Lung (tissue), 11 donors: ENCODE measurements at regions not wholly inside any gene's neighbourhood (a gene's known extent, or its start where the extent isn't known, plus 50 kb on each side); places are given as distances from the start of the nearest gene placed in this dataset.

Experiments used
- ATAC-seq: fragments of 200-7000 bp; cut with Tn5 transposase; one replicate; pipeline ENCODE4 v1.9.1; 2020; ENCODE audit warnings: moderate number of reproducible peaks; ENCODE audit not compliant: insufficient read depth, low FRiP score
- DNase-seq, 3 donors: peaks; one replicate each; pipeline ENCODE4 v3.0.0-alpha.2; 2013 to 2017
- H3K27ac ChIP-seq, 2 donors: one replicate each; pipeline ENCODE4 v1.5.1; 2013; ENCODE audit warnings: mild to moderate bottlenecking in 2 of 2, moderate library complexity in 2 of 2, control low read depth in 1 of 2, inconsistent platforms in 1 of 2, low read depth in 1 of 2, low read length in 1 of 2
- H3K27me3 ChIP-seq, 3 donors: one replicate each; pipeline ENCODE4 v1.5.1; 2013; ENCODE audit warnings: low read length in 2 of 3; ENCODE audit not compliant: control insufficient read depth in 3 of 3, insufficient read depth in 3 of 3
- H3K36me3 ChIP-seq, 4 donors: one replicate each; pipeline ENCODE4 v1.5.1; 2013; ENCODE audit warnings: low read length in 4 of 4, mild to moderate bottlenecking in 1 of 4, moderate library complexity in 1 of 4; ENCODE audit not compliant: control insufficient read depth in 4 of 4, insufficient read depth in 4 of 4
- H3K4me1 ChIP-seq, 5 donors: one replicate each; pipeline ENCODE4 v1.5.1; 2013; ENCODE audit warnings: low read length in 5 of 5, mild to moderate bottlenecking in 2 of 5, moderate library complexity in 1 of 5; ENCODE audit not compliant: control insufficient read depth in 5 of 5, insufficient read depth in 5 of 5
- H3K4me3 ChIP-seq: one replicate; pipeline ENCODE4 v1.5.1; 2013; ENCODE audit warnings: mild to moderate bottlenecking, control low read depth, moderate library complexity
- H3K9ac ChIP-seq, 2 donors: one replicate each; pipeline ENCODE4 v1.5.1; 2013; ENCODE audit warnings: low read length in 2 of 2, control low read depth in 1 of 2; ENCODE audit not compliant: insufficient read depth in 1 of 2
- H3K9me3 ChIP-seq, 4 donors: one replicate each; pipeline ENCODE4 v1.5.1; 2013; ENCODE audit warnings: low read length in 3 of 4, mild to moderate bottlenecking in 1 of 4, moderate library complexity in 1 of 4; ENCODE audit not compliant: control insufficient read depth in 4 of 4, insufficient read depth in 3 of 4
- WGBS, 2 donors: extraction: QIAGEN DNeasy Blood & Tissue Kit; methylation state at CpG; one replicate each; pipeline ENCODE4 v1.1.7; 2013; 5-methylcytosine and 5-hydroxymethylcytosine counted together
- TF ChIP-seq, protein P1 (sequence below): IDR thresholded peaks from 2 replicates; pipeline ENCODE4 v1.5.1; 2012; ENCODE audit warnings: mild to moderate bottlenecking; ENCODE audit errors: control extremely low read depth, extremely low read depth
- donor health status: control.
- donor health status: control.
- donor health status: Bipolar disorder and iron deficiency.
- donor health status: healthy.
- donor health status: DM: yes; HTN: yes; CAD: no.

DNA sequence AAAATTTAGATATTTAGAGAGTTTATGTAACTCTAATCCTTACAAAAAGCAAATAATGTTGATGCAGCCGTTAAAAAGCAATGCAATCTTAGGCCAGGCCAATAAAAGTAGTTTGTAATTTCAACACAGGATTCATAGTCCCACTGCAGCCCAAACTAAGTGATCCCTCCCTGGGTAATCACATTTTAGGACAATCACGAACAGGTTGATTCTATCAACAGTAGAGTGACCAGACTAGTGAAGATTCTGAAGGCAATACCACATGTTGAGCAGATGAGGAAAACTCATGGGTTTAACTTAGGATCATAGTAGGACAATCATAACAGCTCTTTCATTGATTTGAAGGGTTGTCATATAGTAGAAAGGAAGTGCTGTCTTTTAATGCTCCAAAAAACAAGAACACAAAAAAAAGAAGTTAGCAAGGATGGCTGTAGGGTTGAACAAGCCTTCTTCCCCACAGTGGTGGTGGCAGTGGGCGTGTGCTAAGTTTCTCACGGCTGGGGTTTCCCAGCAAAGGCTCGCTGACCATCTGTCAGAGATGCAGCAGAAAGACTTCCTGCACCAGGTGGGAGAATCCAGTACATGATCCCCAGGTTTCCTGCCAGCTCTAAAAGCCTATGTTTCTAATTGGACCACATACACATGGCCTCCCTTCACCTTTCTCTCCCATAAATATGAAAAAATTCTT lies 212.2 kb downstream of the CHRM2 start:
- H3K27ac ChIP-seq: no peak overlapping the region
- WGBS, 2 donors: 60 to 70% methylated on average over 5 of the region's 5 CpGs
- TF ChIP-seq, protein P1, sequence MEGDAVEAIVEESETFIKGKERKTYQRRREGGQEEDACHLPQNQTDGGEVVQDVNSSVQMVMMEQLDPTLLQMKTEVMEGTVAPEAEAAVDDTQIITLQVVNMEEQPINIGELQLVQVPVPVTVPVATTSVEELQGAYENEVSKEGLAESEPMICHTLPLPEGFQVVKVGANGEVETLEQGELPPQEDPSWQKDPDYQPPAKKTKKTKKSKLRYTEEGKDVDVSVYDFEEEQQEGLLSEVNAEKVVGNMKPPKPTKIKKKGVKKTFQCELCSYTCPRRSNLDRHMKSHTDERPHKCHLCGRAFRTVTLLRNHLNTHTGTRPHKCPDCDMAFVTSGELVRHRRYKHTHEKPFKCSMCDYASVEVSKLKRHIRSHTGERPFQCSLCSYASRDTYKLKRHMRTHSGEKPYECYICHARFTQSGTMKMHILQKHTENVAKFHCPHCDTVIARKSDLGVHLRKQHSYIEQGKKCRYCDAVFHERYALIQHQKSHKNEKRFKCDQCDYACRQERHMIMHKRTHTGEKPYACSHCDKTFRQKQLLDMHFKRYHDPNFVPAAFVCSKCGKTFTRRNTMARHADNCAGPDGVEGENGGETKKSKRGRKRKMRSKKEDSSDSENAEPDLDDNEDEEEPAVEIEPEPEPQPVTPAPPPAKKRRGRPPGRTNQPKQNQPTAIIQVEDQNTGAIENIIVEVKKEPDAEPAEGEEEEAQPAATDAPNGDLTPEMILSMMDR: no peak
- DNase-seq: no peak
- peaks cover 0 to 4% (median 0%) of the 10 kb centered on the region in 5 donors for H3K4me1 ChIP-seq
- H3K4me3 ChIP-seq: no peak overlapping the region
- ATAC-seq: no peak
- no peaks in the 10 kb centered on the region for H3K27me3 ChIP-seq
- no peaks in the 10 kb centered on the region for H3K9me3 ChIP-seq
- no peaks in the 10 kb centered on the region for H3K36me3 ChIP-seq
- no peak overlapping the region for H3K9ac ChIP-seq

DNA sequence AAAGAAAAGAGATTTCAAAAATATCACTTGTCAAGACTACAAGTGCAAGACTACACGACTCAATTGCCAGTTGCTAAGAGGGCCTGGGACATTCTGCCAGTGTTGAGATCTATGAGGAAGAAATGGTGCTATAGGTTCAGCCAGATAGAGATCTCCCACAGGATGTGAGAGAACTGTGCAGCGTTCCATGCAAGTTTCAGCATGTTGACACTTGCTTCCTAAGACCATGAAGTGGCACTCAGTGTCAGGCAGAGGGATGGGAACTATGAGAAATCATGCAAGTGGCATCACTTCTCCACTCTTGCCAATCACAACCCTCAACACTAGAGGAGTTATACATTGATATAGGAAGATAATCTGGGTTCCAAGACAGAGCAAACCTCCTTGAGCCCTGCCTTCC lies 210.3 kb downstream of the CHRM2 start:
- Histone ChIP-seq H3K9ac (no peak overlapping the region), H3K9me3 (no peaks in the 10 kb centered on the region), H3K4me3 (no peak overlapping the region), H3K36me3 (no peaks in the 10 kb centered on the region), H3K27ac (no peak overlapping the region), H3K4me1 (no peaks in the 10 kb centered on the region), H3K27me3 (no peaks in the 10 kb centered on the region)
- 60 to 63% methylated on average over 2 of the region's 2 CpGs for WGBS, 2 donors
- TF ChIP-seq, protein P1: no peak
- DNase-seq (no peak), ATAC-seq (no peak)

DNA sequence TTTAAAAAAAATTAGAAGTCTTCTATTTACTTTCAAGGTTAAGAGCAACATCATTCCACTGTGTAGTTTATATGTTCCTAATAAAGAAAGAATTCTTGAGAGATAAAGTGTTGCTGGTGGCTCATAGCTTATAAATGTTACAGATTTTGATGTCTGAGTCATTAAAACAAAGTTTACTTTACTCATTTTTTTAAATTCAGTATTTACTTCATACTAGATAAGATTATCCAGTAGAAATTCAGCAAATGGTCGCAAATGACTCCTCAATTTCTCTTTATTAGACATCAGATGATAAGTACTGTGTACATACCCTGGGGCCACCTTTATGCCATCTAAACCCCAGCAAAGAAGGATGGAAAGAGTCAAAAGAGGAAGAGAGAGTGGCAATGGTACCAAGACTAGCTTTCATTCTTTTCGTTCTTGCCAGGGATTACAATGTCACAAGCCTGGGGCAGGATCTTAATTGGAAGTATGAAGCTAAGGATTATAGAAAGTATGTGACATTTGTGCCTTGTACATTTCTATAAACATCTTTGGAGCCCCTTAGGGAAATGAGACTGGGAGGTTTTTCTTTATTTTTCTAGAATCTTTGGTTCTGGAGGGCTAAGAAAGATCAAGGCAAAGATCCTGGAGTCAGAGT lies 206.1 kb downstream of the CHRM2 start:
- peaks cover 0 to 1% (median 0%) of the 10 kb centered on the region in 4 donors for H3K9me3 ChIP-seq
- WGBS, 2 donors: 76 to 89% methylated on average over 2 of the region's 2 CpGs
- DNase-seq: no peak
- no peak overlapping the region for H3K27ac ChIP-seq
- no peaks in the 10 kb centered on the region for H3K4me1 ChIP-seq
- H3K4me3 ChIP-seq: no peak overlapping the region
- no peak for ATAC-seq
- H3K36me3 ChIP-seq: no peaks in the 10 kb centered on the region
- TF ChIP-seq, protein P1: no peak
- H3K27me3 ChIP-seq: no peaks in the 10 kb centered on the region
- H3K9ac ChIP-seq: no peak overlapping the region
